ENCODE measurements at regions not wholly inside any gene's neighbourhood (a gene's known extent, or its start where the extent isn't known, plus 50 kb on each side); places are given as distances from the start of the nearest gene placed in this dataset.

- Histone ChIP-seq H3K27me3 (ENCODE audit: control insufficient read depth, extremely low read depth, insufficient read depth, low read length) (no peaks in the 10 kb centered on the region), H3K27ac (ENCODE audit: control insufficient read depth, insufficient read depth, low read length) (no peak overlapping the region), H3K79me2 (ENCODE audit: control insufficient read depth, insufficient read depth, low read length) (no peaks in the 10 kb centered on the region), H3K9me3 (ENCODE audit: control insufficient read depth, low read depth, low read length) (no peaks in the 10 kb centered on the region), H3K4me2 (ENCODE audit: control insufficient read depth, extremely low read depth, insufficient read depth, low read depth, low read length) (no peak overlapping the region), H4K20me1 (ENCODE audit: control insufficient read depth, extremely low read depth, insufficient read depth, low read length) (no peaks in the 10 kb centered on the region), H3K9me1 (ENCODE audit: control insufficient read depth, extremely low read depth, insufficient read depth, low read length) (no peaks in the 10 kb centered on the region), H2AFZ (ENCODE audit: control insufficient read depth, low read length) (no peak overlapping the region), H3K9ac (ENCODE audit: control insufficient read depth, extremely low read depth, insufficient read depth, low read length) (no peak overlapping the region), H3K36me3 (ENCODE audit: control insufficient read depth in 2 of 2, extremely low read depth in 1 of 2, insufficient read depth in 2 of 2, low read length in 2 of 2) (no peaks in the 10 kb centered on the region), H3K4me3 (ENCODE audit: control insufficient read depth in 2 of 3, extremely low read depth in 1 of 3, insufficient read depth in 2 of 3, low read depth in 1 of 3, low read length in 3 of 3) (no peak overlapping the region), H3K4me1 (ENCODE audit: control insufficient read depth, extremely low read depth, insufficient read depth, low read length) (no peaks in the 10 kb centered on the region)
- FAIRE-seq: no peak
- dilution Hi-C loops (cut with MboI; ENCODE audit: extremely low pct_ligation_motif_present, low sequenced_read_pairs): no loop called here
- TF ChIP-seq EZH2 (IDR thresholded peaks at IDR 0.05; ENCODE audit: low read length): no peak
- DNase-seq (ENCODE audit: low read depth, low spot score): no peak
Measured at GRCh38 chr4:66852843-66853242, 692.5 kb downstream of the CENPC start.

DNA sequence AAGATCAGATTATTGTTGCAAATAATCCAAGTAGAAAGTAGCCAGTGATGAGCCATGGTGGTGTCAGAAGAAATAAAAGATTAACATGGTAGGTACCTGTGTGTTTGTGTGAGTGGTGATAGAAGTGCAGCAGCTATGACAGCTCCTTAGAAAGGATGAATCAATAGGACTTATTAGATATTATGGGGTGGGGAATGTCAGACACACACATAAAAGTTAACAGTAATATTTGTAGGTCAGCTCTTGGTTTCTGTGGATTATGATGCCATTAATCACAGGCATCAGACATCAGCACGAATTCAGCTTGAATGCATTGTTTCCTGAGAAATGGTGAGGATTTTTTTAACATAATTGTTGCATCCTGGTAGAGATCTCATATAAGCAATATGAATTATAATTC, 695.7 kb downstream of the CENPC start:
- FAIRE-seq: no peak
- no peaks in the 10 kb centered on the region for H3K9me1 ChIP-seq (ENCODE audit: control insufficient read depth, extremely low read depth, insufficient read depth, low read length)
- no peak overlapping the region for H3K4me3 ChIP-seq (ENCODE audit: control insufficient read depth in 2 of 3, extremely low read depth in 1 of 3, insufficient read depth in 2 of 3, low read depth in 1 of 3, low read length in 3 of 3)
- no peaks in the 10 kb centered on the region for H3K4me1 ChIP-seq (ENCODE audit: control insufficient read depth, extremely low read depth, insufficient read depth, low read length)
- no peak overlapping the region for H2AFZ ChIP-seq (ENCODE audit: control insufficient read depth, low read length)
- DNase-seq (ENCODE audit: low read depth, low spot score): no peak
- no peaks in the 10 kb centered on the region for H3K36me3 ChIP-seq (ENCODE audit: control insufficient read depth in 2 of 2, extremely low read depth in 1 of 2, insufficient read depth in 2 of 2, low read length in 2 of 2)
- dilution Hi-C loops (cut with MboI; ENCODE audit: extremely low pct_ligation_motif_present, low sequenced_read_pairs): no loop called here
- TF ChIP-seq, protein P1, sequence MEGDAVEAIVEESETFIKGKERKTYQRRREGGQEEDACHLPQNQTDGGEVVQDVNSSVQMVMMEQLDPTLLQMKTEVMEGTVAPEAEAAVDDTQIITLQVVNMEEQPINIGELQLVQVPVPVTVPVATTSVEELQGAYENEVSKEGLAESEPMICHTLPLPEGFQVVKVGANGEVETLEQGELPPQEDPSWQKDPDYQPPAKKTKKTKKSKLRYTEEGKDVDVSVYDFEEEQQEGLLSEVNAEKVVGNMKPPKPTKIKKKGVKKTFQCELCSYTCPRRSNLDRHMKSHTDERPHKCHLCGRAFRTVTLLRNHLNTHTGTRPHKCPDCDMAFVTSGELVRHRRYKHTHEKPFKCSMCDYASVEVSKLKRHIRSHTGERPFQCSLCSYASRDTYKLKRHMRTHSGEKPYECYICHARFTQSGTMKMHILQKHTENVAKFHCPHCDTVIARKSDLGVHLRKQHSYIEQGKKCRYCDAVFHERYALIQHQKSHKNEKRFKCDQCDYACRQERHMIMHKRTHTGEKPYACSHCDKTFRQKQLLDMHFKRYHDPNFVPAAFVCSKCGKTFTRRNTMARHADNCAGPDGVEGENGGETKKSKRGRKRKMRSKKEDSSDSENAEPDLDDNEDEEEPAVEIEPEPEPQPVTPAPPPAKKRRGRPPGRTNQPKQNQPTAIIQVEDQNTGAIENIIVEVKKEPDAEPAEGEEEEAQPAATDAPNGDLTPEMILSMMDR (optimal IDR thresholded peaks at IDR 0.05 in 1 of 3, IDR thresholded peaks at IDR 0.05 in 1 of 3, conservative IDR thresholded peaks at IDR 0.05 in 1 of 3; ENCODE audit: extremely low read depth in 1 of 3, insufficient read depth in 2 of 3, low read length in 3 of 3): no peak
- no peak for TF ChIP-seq EZH2 (IDR thresholded peaks at IDR 0.05; ENCODE audit: low read length)
- no peaks in the 10 kb centered on the region for H4K20me1 ChIP-seq (ENCODE audit: control insufficient read depth, extremely low read depth, insufficient read depth, low read length)
- H3K4me2 ChIP-seq (ENCODE audit: control insufficient read depth, extremely low read depth, insufficient read depth, low read depth, low read length): no peak overlapping the region
- no peak overlapping the region for H3K27ac ChIP-seq (ENCODE audit: control insufficient read depth, insufficient read depth, low read length)
- H3K9me3 ChIP-seq (ENCODE audit: control insufficient read depth, low read depth, low read length): no peaks in the 10 kb centered on the region
- H3K27me3 ChIP-seq (ENCODE audit: control insufficient read depth, extremely low read depth, insufficient read depth, low read length): no peaks in the 10 kb centered on the region
- H3K79me2 ChIP-seq (ENCODE audit: control insufficient read depth, insufficient read depth, low read length): no peaks in the 10 kb centered on the region
- H3K9ac ChIP-seq (ENCODE audit: control insufficient read depth, extremely low read depth, insufficient read depth, low read length): no peak overlapping the region

- Histone ChIP-seq H3K27ac (ENCODE audit: control insufficient read depth, insufficient read depth, low read length) (no peak overlapping the region), H3K27me3 (ENCODE audit: control insufficient read depth, extremely low read depth, insufficient read depth, low read length) (no peaks in the 10 kb centered on the region), H4K20me1 (ENCODE audit: control insufficient read depth, extremely low read depth, insufficient read depth, low read length) (no peaks in the 10 kb centered on the region), H3K79me2 (ENCODE audit: control insufficient read depth, insufficient read depth, low read length) (no peaks in the 10 kb centered on the region), H3K9me3 (ENCODE audit: control insufficient read depth, low read depth, low read length) (no peaks in the 10 kb centered on the region), H3K9ac (ENCODE audit: control insufficient read depth, extremely low read depth, insufficient read depth, low read length) (no peak overlapping the region), H3K4me2 (ENCODE audit: control insufficient read depth, extremely low read depth, insufficient read depth, low read depth, low read length) (no peak overlapping the region), H3K9me1 (ENCODE audit: control insufficient read depth, extremely low read depth, insufficient read depth, low read length) (no peaks in the 10 kb centered on the region), H3K4me3 (ENCODE audit: control insufficient read depth in 2 of 3, extremely low read depth in 1 of 3, insufficient read depth in 2 of 3, low read depth in 1 of 3, low read length in 3 of 3) (no peak overlapping the region), H3K36me3 (ENCODE audit: control insufficient read depth in 2 of 2, extremely low read depth in 1 of 2, insufficient read depth in 2 of 2, low read length in 2 of 2) (no peaks in the 10 kb centered on the region), H2AFZ (ENCODE audit: control insufficient read depth, low read length) (no peak overlapping the region), H3K4me1 (ENCODE audit: control insufficient read depth, extremely low read depth, insufficient read depth, low read length) (no peaks in the 10 kb centered on the region)
- DNase-seq (ENCODE audit: low read depth, low spot score) (no peak), FAIRE-seq (no peak)
- dilution Hi-C loops (cut with MboI; ENCODE audit: extremely low pct_ligation_motif_present, low sequenced_read_pairs): no loop called here
- no peak for TF ChIP-seq EZH2 (IDR thresholded peaks at IDR 0.05; ENCODE audit: low read length)
- TF ChIP-seq, protein P1 (optimal IDR thresholded peaks at IDR 0.05 in 1 of 3, IDR thresholded peaks at IDR 0.05 in 1 of 3, conservative IDR thresholded peaks at IDR 0.05 in 1 of 3; ENCODE audit: extremely low read depth in 1 of 3, insufficient read depth in 2 of 3, low read length in 3 of 3): no peak
Measured at GRCh38 chr4:66842724-66843088, 702.6 kb downstream of the CENPC start.

Measured in keratinocyte (primary cell).